NT2/D1 (cell line): ENCODE measurements at regions not wholly inside any gene's neighbourhood (a gene's known extent, or its start where the extent isn't known, plus 50 kb on each side); places are given as distances from the start of the nearest gene placed in this dataset.

Source experiments
- SUZ12 ChIP-seq: IDR thresholded peaks from 2 replicates; pipeline ENCODE4 v1.6.1; 2011; ENCODE audit not compliant: insufficient read length, insufficient read depth; ENCODE audit errors: extremely low read depth
- YY1 ChIP-seq: IDR thresholded peaks from 2 replicates; pipeline ENCODE4 v1.6.1; 2011; ENCODE audit not compliant: insufficient read length, insufficient read depth
- ZNF274 ChIP-seq: IDR thresholded peaks from 2 replicates; pipeline ENCODE4 v1.6.1; 2011; ENCODE audit warnings: mild to moderate bottlenecking, low read depth, low read length

- TF ChIP-seq ZNF274 = no peak
- no peak for TF ChIP-seq SUZ12
- no peak for TF ChIP-seq YY1
These were observed 271.2 kb downstream of the ARHGAP12 start for GRCh38 chr10:31657434-31657872.
